ENCODE measurements at regions not wholly inside any gene's neighbourhood (a gene's known extent, or its start where the extent isn't known, plus 50 kb on each side); places are given as distances from the start of the nearest gene placed in this dataset.

GRCh38 chr4:41360921-41361793, 104.4 kb downstream of the UCHL1 start:
- POLR2A ChIA-PET, result no interaction called here
- TF ChIP-seq, protein P1, sequence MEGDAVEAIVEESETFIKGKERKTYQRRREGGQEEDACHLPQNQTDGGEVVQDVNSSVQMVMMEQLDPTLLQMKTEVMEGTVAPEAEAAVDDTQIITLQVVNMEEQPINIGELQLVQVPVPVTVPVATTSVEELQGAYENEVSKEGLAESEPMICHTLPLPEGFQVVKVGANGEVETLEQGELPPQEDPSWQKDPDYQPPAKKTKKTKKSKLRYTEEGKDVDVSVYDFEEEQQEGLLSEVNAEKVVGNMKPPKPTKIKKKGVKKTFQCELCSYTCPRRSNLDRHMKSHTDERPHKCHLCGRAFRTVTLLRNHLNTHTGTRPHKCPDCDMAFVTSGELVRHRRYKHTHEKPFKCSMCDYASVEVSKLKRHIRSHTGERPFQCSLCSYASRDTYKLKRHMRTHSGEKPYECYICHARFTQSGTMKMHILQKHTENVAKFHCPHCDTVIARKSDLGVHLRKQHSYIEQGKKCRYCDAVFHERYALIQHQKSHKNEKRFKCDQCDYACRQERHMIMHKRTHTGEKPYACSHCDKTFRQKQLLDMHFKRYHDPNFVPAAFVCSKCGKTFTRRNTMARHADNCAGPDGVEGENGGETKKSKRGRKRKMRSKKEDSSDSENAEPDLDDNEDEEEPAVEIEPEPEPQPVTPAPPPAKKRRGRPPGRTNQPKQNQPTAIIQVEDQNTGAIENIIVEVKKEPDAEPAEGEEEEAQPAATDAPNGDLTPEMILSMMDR (conservative IDR thresholded peaks at IDR 0.05; ENCODE audit: low read length), result no peak
- no peak for TF ChIP-seq EZH2phosphoT487 (IDR thresholded peaks at IDR 0.05; ENCODE audit: borderline replicate concordance, low read depth, low read length)
- BruUV-seq (replicated peaks), result no TSS peak
- CTCF ChIA-PET (ENCODE audit: unreplicated experiment), result interaction anchor here (0.6 kb wide), 1 partner anchor 144 kb away, joined by 3 read pairs; no protein-coding TSS in a partner anchor
- no peak overlapping the region for H2AFZ ChIP-seq (ENCODE audit: low read length)
- no peaks in the 10 kb centered on the region for H3K79me2 ChIP-seq (ENCODE audit: insufficient read depth, low read depth, low read length)
- H3K27ac ChIP-seq (ENCODE audit: low read depth, low read length, poor library complexity, severe bottlenecking), result no peak overlapping the region
- no peaks in the 10 kb centered on the region for H3K4me1 ChIP-seq (ENCODE audit: insufficient read depth, low read length, poor library complexity, severe bottlenecking)
- H3K4me2 ChIP-seq (ENCODE audit: low read length), result no peak overlapping the region
- no peaks in the 10 kb centered on the region for H3K9me2 ChIP-seq (ENCODE audit: insufficient read depth, low read length)
- DNase-seq (ENCODE audit: low spot score), result no peak
- intact Hi-C loops (cut with micrococcal nuclease; ENCODE audit: unreplicated experiment), result no loop called here
- H3K9me3 ChIP-seq (ENCODE audit: low read length), result no peaks in the 10 kb centered on the region
- H3K4me3 ChIP-seq (ENCODE audit: low read depth, low read length, poor library complexity, severe bottlenecking), result no peak overlapping the region
- H4K20me1 ChIP-seq (ENCODE audit: insufficient read depth, low read length), result no peaks in the 10 kb centered on the region
- no peaks in the 10 kb centered on the region for H3K36me3 ChIP-seq (ENCODE audit: insufficient read depth, low read length)

- TF ChIP-seq, protein P1 (conservative IDR thresholded peaks at IDR 0.05; ENCODE audit: low read length), result no peak
- TF ChIP-seq EZH2phosphoT487 (IDR thresholded peaks at IDR 0.05; ENCODE audit: borderline replicate concordance, low read depth, low read length), result no peak
- no TSS peak for BruUV-seq (replicated peaks)
- H3K36me3 ChIP-seq (ENCODE audit: insufficient read depth, low read length), result no peaks in the 10 kb centered on the region
- no peak overlapping the region for H3K4me3 ChIP-seq (ENCODE audit: low read depth, low read length, poor library complexity, severe bottlenecking)
- ChIA-PET CTCF (ENCODE audit: unreplicated experiment) (no interaction called here), POLR2A (no interaction called here)
- H3K79me2 ChIP-seq (ENCODE audit: insufficient read depth, low read depth, low read length), result no peaks in the 10 kb centered on the region
- intact Hi-C loops (cut with micrococcal nuclease; ENCODE audit: unreplicated experiment), result no loop called here
- no peaks in the 10 kb centered on the region for H3K9me3 ChIP-seq (ENCODE audit: low read length)
- no peak overlapping the region for H3K27ac ChIP-seq (ENCODE audit: low read depth, low read length, poor library complexity, severe bottlenecking)
- H3K4me2 ChIP-seq (ENCODE audit: low read length), result no peak overlapping the region
- no peak overlapping the region for H2AFZ ChIP-seq (ENCODE audit: low read length)
- H4K20me1 ChIP-seq (ENCODE audit: insufficient read depth, low read length), result no peaks in the 10 kb centered on the region
- H3K4me1 ChIP-seq (ENCODE audit: insufficient read depth, low read length, poor library complexity, severe bottlenecking), result no peaks in the 10 kb centered on the region
- no peaks in the 10 kb centered on the region for H3K9me2 ChIP-seq (ENCODE audit: insufficient read depth, low read length)
- DNase-seq (ENCODE audit: low spot score), result no peak
Observed at GRCh38 chr4:41361794-41362526, 105.2 kb downstream of the UCHL1 start.

Measured in OCI-LY7 (cell line).